ENCODE measurements at regions not wholly inside any gene's neighbourhood (a gene's known extent, or its start where the extent isn't known, plus 50 kb on each side); places are given as distances from the start of the nearest gene placed in this dataset.
"Not testable (repeated sequence)": the region's sequence is repeated elsewhere in the genome, so short reads cannot be mapped to it uniquely, and the experiment has no call there.

DNA sequence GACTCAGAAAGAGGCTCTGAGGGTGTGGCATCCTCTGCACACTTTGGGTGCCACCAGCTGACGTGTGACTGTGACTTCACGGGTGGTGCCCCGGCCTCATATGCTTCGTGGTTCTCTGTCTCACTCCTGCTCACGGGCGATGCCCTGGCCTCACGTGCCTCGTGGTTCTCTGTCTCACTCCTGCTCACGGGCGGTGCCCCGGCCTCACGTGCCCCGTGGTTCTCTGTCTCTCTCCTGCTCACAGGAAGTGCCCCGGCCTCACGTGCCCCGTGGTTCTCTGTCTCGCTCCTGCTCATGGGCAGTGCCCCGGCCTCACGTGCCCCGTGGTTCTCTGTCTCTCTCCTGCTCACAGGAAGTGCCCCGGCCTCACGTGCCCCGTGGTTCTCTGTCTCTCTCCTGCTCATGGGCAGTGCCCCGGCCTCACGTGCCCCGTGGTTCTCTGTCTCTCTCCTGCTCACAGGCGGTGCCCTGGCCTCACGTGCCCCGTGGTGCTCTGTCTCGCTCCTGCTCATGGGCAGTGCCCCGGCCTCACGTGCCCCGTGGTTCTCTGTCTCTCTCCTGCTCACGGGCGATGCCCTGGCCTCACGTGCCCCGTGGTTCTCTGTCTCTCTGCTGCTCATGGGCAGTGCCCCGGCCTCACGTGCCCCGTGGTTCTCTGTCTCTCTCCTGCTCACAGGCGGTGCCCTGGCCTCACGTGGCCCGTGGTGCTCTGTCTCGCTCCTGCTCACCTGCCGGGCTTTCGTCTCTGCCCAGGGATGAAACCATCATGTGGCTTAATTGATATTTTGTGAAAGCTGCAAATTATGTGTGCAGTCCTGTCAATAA, 115.8 kb downstream of the RTP5 start:
- H3K9me3 Mint-ChIP-seq; CTCF ChIA-PET; H3K36me3 Mint-ChIP-seq (ENCODE audit: low read depth); H3K4me3 Mint-ChIP-seq; H3K27me3 Mint-ChIP-seq: not testable (repeated sequence)
- DNase-seq = peak; percentile 38
- POLR2A ChIA-PET = interaction anchor here (0.8 kb wide), 1 partner anchor 10 kb away, joined by 3 read pairs; no protein-coding TSS in a partner anchor
- Mint-ChIP-seq H3K27ac (peak overlapping the region; percentile 14), H3K4me1 (peaks cover 12% of the 10 kb centered on the region)

DNA sequence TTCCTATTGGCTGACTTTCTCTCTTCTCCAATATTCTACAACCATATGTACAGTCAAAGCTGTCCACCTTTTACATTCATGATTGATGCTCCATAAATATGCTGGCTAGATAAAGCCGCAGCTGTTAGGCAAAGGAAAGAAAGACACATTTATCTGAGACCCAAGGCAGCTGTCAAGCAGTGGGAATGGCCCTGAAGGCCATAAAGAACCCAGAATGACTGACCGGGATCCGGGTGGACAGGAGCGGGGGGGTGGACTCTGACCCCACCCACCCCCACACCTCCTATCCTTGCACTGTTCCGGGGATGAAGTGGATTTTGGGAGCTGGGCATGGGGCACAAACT, 116.4 kb downstream of the RTP5 start:
- Mint-ChIP-seq H3K27me3 (no peaks in the 10 kb centered on the region), H3K27ac (no peak overlapping the region), H3K9me3 (peaks cover 6% of the 10 kb centered on the region), H3K36me3 (ENCODE audit: low read depth) (no peaks in the 10 kb centered on the region), H3K4me1 (peaks cover 12% of the 10 kb centered on the region), H3K4me3 (no peak overlapping the region)
- ChIA-PET CTCF (no interaction called here), POLR2A (no interaction called here)
- no peak for DNase-seq

DNA sequence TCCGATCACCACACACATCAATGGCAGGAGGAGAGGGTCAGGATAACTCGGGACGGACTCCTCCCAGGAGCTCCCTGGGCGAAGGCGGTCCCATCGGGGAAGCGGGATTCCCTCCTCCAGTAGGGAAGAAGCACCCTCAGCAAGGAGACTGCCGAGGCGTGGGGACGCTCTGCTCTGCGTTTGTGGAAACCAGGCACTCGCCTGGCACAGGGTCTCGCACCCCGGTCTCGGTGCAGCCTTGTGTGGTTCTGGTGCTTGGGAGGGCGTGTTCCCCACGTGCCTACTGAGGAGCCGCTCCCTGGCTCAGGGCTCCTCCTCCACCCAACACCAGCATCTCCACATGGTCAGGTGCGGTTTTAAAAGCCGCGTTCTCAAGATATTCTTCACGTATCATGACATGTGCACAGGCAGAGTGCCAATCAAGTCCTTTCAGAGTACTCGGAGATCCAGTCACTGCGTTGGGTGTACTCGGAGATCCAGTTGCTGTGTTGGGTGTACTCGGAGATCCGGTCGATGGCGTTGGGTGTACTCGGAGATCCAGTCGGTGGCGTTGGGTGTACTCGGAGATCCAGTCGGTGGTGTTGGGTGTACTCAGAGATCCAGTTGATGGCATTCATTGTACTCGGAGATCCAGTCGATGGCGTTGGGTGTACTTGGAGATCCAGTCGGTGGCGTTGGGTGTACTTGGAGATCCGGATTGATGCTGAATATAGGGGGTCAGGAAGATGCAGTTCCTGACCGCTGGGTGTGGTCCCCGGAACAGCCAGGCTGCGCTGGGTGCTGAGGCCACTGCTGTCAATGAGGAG, 117.5 kb downstream of the RTP5 start:
- Mint-ChIP-seq H3K4me3 (no peak overlapping the region), H3K27me3 (no peaks in the 10 kb centered on the region), H3K9me3 (peaks cover 6% of the 10 kb centered on the region), H3K4me1 (peaks cover 12% of the 10 kb centered on the region), H3K36me3 (ENCODE audit: low read depth) (no peaks in the 10 kb centered on the region), H3K27ac (no peak overlapping the region)
- ChIA-PET CTCF (no interaction called here), POLR2A (no interaction called here)
- DNase-seq = no peak

DNA sequence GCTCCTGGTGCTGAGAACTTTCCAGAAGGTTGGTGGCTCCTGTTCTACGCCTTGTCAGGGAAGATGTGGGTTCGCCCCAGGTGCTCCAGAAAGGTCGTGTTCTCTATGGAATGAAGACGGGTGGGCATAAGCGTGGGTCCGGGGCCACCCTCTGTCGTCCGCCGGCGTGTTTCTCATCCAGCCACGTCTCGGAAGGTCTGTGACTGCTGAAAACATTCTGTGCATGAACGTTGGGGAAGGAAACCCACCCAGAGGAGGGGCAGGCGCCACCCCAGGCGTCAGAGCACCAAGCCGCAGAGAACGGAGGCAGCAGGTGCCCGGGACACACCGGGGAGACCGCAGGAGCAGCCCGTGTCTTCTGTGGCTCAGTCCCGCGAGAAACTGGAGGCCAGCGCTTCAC, 118.2 kb downstream of the RTP5 start:
- Mint-ChIP-seq H3K4me1 (peaks cover 12% of the 10 kb centered on the region), H3K4me3 (no peak overlapping the region), H3K36me3 (ENCODE audit: low read depth) (no peaks in the 10 kb centered on the region), H3K27me3 (no peaks in the 10 kb centered on the region), H3K27ac (no peak overlapping the region), H3K9me3 (peaks cover 6% of the 10 kb centered on the region)
- DNase-seq = no peak
- ChIA-PET CTCF (no interaction called here), POLR2A (no interaction called here)

DNA sequence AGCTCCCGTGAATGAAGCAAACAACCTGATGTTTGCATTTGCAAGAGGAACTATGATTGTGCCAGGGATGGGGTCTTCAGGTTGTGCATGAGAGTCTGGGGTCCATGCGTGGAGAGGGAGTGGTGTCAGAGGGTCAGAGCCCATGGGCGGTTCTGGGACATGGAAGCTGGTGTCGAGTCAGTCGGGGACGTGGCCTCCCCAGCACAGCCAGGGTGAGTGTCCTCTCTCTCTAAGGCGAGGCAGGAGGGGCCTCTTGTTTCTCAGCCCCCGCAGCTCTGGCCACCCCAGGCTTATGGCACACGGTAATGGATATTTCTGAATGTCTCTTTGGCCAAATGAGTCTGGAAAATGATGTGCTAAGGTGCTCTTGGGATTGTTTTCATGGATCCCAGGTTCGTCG, 118.6 kb downstream of the RTP5 start:
- no peak overlapping the region for H3K4me3 Mint-ChIP-seq
- H3K36me3 Mint-ChIP-seq (ENCODE audit: low read depth) = no peaks in the 10 kb centered on the region
- H3K9me3 Mint-ChIP-seq = peaks cover 6% of the 10 kb centered on the region
- POLR2A ChIA-PET = no interaction called here
- CTCF ChIA-PET = no interaction called here
- DNase-seq = no peak
- H3K27ac Mint-ChIP-seq = no peak overlapping the region
- no peaks in the 10 kb centered on the region for H3K27me3 Mint-ChIP-seq
- H3K4me1 Mint-ChIP-seq = peaks cover 12% of the 10 kb centered on the region

DNA sequence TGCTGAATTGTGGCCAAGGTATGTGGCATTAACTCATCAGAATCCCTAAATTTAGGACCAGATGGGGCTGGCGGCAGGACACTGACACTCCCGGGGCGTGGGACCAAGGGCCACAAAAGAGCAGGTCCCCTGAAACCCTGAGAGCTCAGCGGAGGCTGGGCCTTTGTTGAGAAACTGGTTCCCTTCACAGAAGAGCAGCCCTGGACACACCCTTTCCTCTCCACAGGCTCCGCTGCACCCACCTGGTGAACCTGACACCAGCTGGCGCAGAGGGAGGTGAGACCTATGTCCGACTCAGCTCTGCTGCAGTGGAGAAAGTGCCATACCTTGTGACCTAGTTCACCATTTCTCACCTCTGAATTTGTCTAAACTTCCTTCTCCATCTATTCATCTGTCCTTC, 119.5 kb downstream of the RTP5 start:
- H3K27me3 Mint-ChIP-seq = no peaks in the 10 kb centered on the region
- CTCF ChIA-PET = interaction anchor here (0.7 kb wide), 1 partner anchor 11 kb away, joined by 3 read pairs; no protein-coding TSS in a partner anchor
- peaks cover 6% of the 10 kb centered on the region for H3K9me3 Mint-ChIP-seq
- no peak overlapping the region for H3K4me3 Mint-ChIP-seq
- H3K27ac Mint-ChIP-seq = no peak overlapping the region
- POLR2A ChIA-PET = no interaction called here
- no peaks in the 10 kb centered on the region for H3K36me3 Mint-ChIP-seq (ENCODE audit: low read depth)
- no peak for DNase-seq
- H3K4me1 Mint-ChIP-seq = peaks cover 12% of the 10 kb centered on the region

DNA sequence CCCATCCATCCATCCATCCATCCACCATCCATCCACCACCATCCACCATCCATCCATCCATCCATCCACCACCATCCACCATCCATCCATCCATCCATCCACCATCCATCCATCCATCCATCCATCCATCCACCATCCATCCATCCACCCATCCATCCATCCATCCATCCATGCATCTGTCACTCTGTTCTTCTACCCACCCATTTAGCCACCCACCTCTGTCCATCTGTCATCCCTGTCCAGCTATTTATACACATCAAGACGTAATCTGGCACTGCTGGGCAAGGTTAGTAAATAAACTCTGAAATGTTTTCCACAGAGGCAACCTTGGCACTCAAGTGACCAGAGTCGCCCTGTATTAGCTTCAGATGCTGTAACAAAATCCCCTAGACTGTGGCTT, 120.9 kb downstream of the RTP5 start:
- H3K9me3 Mint-ChIP-seq = peaks cover 6% of the 10 kb centered on the region
- no peaks in the 10 kb centered on the region for H3K36me3 Mint-ChIP-seq (ENCODE audit: low read depth)

DNA sequence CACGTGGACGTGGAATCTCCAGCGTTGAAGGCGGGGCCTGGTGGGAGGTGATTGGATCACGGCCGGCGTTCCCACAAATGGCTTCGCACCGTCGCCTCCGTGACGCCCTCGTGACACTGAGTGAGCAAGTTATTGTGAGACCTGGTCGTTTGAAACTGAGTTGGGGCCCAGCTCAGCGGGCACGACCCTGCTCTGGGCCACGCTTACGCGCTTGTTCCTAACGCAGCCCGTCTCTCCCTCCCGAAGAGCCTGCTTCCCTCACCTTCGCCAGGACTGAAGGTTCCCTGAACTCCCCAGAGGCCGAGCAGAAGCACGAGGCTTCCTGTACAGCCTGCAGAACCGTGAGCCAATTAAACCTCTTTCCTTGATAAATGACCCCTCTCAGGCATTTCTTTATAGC, 121.8 kb downstream of the RTP5 start:
- H3K27ac Mint-ChIP-seq = no peak overlapping the region
- no peaks in the 10 kb centered on the region for H3K4me1 Mint-ChIP-seq
- peaks cover 3% of the 10 kb centered on the region for H3K9me3 Mint-ChIP-seq
- H3K4me3 Mint-ChIP-seq = no peak overlapping the region
- no peaks in the 10 kb centered on the region for H3K36me3 Mint-ChIP-seq (ENCODE audit: low read depth)
- ChIA-PET POLR2A (no interaction called here), CTCF (no interaction called here)
- H3K27me3 Mint-ChIP-seq = no peaks in the 10 kb centered on the region
- DNase-seq = no peak

More for the DNA sequence above, 120.9 kb downstream of the RTP5 start:
- DNase-seq = no peak
- ChIA-PET CTCF (no interaction called here), POLR2A (no interaction called here)
- Mint-ChIP-seq H3K27me3 (no peaks in the 10 kb centered on the region), H3K4me3 (no peak overlapping the region), H3K27ac (no peak overlapping the region), H3K4me1 (peaks cover 5% of the 10 kb centered on the region)

DNA sequence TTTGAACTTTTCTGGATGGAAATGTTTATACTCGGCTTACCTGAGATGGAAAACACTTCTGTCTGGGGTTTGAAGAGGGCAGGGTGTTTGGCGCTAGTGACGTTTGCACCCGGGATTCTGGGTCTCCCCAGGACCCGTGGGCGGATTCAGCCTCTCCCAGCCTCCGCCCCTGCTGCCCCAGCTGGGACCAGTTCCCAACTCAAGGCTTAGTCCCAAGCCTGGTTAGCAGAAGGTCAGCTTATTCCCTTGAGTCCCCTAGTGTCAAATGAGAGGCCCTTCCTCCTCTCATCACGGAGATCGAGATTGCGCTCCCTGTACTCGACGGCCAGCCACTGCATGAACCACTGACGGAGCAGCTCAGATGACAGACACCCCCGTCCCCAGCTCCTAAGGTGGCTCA, 123.2 kb downstream of the RTP5 start:
- H3K36me3 Mint-ChIP-seq (ENCODE audit: low read depth) = no peaks in the 10 kb centered on the region
- H3K4me1 Mint-ChIP-seq = no peaks in the 10 kb centered on the region
- POLR2A ChIA-PET = no interaction called here
- no peaks in the 10 kb centered on the region for H3K27me3 Mint-ChIP-seq
- H3K4me3 Mint-ChIP-seq = no peak overlapping the region
- no peaks in the 10 kb centered on the region for H3K9me3 Mint-ChIP-seq
- no peak overlapping the region for H3K27ac Mint-ChIP-seq
- DNase-seq = no peak
- CTCF ChIA-PET = no interaction called here

DNA sequence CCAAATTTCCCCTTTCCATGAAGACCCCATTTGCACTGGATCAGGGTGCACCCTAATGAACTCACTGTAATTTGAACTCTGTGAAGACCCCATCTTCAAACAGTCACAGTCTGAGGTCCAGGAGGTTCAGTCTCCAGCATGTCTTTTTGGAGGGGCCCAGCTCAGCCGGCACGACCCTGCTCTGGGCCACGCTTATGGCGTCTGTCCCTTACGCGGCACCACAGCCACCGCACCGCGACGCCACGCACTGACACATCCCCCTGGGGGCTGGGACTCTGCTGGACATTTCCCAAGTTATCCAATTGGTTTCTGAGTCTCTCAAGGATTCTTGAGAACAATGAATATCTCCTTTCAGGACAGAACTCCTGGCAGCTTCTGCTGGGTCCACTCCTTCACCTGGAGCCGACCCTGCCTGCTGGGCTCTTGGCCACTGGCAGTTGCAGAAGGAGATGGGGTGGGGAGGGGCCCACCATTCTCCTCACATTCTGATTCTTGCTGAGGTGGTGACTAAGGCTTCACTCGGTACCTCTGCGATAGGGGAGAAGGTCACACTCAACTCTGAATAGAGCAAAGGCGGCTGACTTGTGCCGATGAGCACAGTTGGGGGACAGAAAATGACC, 124.0 kb downstream of the RTP5 start:
- Mint-ChIP-seq H3K27ac (no peak overlapping the region), H3K27me3 (no peaks in the 10 kb centered on the region), H3K9me3 (no peaks in the 10 kb centered on the region), H3K4me1 (no peaks in the 10 kb centered on the region), H3K36me3 (ENCODE audit: low read depth) (no peaks in the 10 kb centered on the region), H3K4me3 (no peak overlapping the region)
- no peak for DNase-seq
- ChIA-PET POLR2A (no interaction called here), CTCF (no interaction called here)

DNA sequence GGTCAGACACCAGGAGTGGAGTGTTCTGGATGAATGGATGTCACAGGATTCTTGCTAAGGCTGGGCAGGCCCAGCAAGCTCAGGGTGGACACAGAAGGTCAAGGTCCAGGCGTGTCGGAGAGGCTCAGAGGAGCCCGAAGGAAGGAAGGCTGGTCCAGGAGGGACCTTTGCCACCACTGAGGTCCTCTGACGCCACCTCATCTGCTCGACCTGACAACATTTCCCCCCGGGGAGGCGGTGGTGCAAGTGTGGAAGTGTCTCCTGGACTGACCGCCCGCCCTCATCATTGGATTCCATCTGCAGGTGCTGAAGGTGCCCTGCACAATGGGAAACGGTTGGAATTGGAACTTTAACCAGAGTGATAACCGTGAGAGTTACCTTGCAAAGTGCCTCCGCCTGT, 124.6 kb downstream of the RTP5 start:
- ChIA-PET CTCF (no interaction called here), POLR2A (no interaction called here)
- no peaks in the 10 kb centered on the region for H3K36me3 Mint-ChIP-seq (ENCODE audit: low read depth)
- H3K4me1 Mint-ChIP-seq = no peaks in the 10 kb centered on the region
- no peak overlapping the region for H3K27ac Mint-ChIP-seq
- H3K9me3 Mint-ChIP-seq = no peaks in the 10 kb centered on the region
- no peak for DNase-seq
- H3K27me3 Mint-ChIP-seq = no peaks in the 10 kb centered on the region
- H3K4me3 Mint-ChIP-seq = no peak overlapping the region

DNA sequence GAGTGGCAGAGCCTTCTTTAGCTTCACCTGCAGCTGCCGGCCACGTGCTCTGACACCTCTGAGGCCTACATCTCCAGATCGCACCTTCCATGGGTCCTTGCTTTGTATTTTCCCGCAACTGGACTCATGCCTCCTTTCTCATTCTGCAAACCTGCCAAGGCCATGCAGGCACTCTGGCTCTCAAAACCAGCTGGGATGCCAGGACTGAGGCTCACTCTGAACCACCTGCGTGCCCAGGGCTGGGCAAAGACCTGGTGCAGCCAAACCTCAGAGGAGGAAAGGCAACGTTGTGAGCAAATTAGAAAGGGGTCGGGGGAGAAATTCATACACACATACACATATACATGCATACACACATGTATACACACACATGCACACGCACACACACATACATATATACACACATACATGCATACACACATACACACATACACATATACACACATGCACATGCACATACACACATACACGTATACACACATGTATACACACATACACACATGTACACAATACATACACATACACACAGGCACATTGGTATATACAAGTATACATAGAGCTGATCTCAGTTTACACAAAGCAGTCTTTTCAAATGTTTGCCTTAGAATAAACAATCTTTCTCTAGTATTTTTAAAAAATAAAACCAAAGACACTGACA, 125.2 kb downstream of the RTP5 start:
- H3K27me3 Mint-ChIP-seq = no peaks in the 10 kb centered on the region
- no peak overlapping the region for H3K27ac Mint-ChIP-seq
- H3K36me3 Mint-ChIP-seq (ENCODE audit: low read depth) = no peaks in the 10 kb centered on the region
- no peaks in the 10 kb centered on the region for H3K4me1 Mint-ChIP-seq
- no peak for DNase-seq
- POLR2A ChIA-PET = no interaction called here
- H3K4me3 Mint-ChIP-seq = no peak overlapping the region
- no peaks in the 10 kb centered on the region for H3K9me3 Mint-ChIP-seq
- CTCF ChIA-PET = no interaction called here

DNA sequence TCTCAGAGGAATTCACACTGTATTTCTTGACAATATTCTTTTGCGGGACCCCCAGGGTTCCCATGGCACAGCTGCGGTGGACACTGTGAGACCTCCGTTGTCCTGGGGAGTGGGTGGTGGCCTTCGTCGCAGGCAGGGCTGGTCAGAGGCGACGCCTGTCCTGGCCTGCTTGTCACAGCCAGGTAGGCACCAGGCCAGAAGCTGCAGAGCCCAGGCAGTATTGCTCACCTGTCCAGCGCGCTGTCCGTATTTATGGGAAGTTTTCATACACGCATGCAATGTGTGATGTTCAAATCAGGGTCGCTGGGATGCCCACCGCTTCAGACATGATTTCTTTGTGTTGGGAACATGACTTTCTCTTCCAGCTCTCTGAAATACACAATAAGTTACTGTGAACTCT, 126.6 kb downstream of the RTP5 start:
- Mint-ChIP-seq H3K27me3 (no peaks in the 10 kb centered on the region), H3K36me3 (ENCODE audit: low read depth) (no peaks in the 10 kb centered on the region), H3K4me1 (no peaks in the 10 kb centered on the region), H3K4me3 (no peak overlapping the region), H3K27ac (no peak overlapping the region), H3K9me3 (no peaks in the 10 kb centered on the region)
- ChIA-PET POLR2A (interaction anchor here (0.6 kb wide), 1 partner anchor 73 kb away, joined by 3 read pairs; no protein-coding TSS in a partner anchor), CTCF (no interaction called here)
- no peak for DNase-seq

All from activated CD4-positive, alpha-beta memory T cell treated with anti-CD3 and anti-CD28 coated beads, Interleukin-2, amount 10 ng/mL, durations not matched to agents 7 days and 5 days (primary cell).